Prostate gland (tissue), 2 donors: ENCODE measurements at regions not wholly inside any gene's neighbourhood (a gene's known extent, or its start where the extent isn't known, plus 50 kb on each side); places are given as distances from the start of the nearest gene placed in this dataset.

Source experiments
- POLR2A ChIP-seq: fragments of 450-650 bp; IDR thresholded peaks from one replicate; pipeline ENCODE4 v1.6.1; 2016; ENCODE audit warnings: antibody characterized with exemption, mild to moderate bottlenecking
- TF ChIP-seq, protein P1 (sequence below), 4 experiments: fragments of 200-600 bp in 2 of 4; fragments of 450-650 bp in 2 of 4; sonication (generic) in 2 of 4; IDR thresholded peaks; 1 replicate in 3 of 4; 2 replicates in 1 of 4; pipeline ENCODE4 v1.5.1; 2016 to 2019; ENCODE audit warnings: antibody characterized with exemption in 4 of 4, mild to moderate bottlenecking in 2 of 4, moderate library complexity in 2 of 4

DNA sequence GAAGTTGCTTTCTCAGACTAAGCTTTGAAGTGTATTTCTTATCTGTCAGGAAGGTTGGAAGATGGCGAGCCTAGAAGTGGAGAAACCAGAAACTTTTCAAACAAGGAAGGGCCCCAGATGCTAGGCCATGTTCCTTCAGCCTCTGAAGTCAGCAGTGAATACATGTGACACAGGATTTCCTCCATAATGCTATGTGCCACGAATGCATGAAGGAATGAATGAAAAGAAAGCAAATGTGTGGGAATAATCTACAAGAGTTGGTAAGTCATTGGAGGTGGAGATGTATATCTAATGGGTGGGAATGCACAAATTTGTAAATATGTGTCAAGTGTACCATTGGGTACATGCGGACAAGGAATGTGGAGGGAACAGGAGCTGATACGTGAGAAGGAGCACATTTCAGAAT lies 123.2 kb upstream of the PRSS16 start:
- TF ChIP-seq, protein P1, sequence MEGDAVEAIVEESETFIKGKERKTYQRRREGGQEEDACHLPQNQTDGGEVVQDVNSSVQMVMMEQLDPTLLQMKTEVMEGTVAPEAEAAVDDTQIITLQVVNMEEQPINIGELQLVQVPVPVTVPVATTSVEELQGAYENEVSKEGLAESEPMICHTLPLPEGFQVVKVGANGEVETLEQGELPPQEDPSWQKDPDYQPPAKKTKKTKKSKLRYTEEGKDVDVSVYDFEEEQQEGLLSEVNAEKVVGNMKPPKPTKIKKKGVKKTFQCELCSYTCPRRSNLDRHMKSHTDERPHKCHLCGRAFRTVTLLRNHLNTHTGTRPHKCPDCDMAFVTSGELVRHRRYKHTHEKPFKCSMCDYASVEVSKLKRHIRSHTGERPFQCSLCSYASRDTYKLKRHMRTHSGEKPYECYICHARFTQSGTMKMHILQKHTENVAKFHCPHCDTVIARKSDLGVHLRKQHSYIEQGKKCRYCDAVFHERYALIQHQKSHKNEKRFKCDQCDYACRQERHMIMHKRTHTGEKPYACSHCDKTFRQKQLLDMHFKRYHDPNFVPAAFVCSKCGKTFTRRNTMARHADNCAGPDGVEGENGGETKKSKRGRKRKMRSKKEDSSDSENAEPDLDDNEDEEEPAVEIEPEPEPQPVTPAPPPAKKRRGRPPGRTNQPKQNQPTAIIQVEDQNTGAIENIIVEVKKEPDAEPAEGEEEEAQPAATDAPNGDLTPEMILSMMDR (IDR thresholded peaks at IDR 0.05) = no peak
- TF ChIP-seq POLR2A = no peak
